ENCODE measurements at regions not wholly inside any gene's neighbourhood (a gene's known extent, or its start where the extent isn't known, plus 50 kb on each side); places are given as distances from the start of the nearest gene placed in this dataset.
"Not testable (repeated sequence)": the region's sequence is repeated elsewhere in the genome, so short reads cannot be mapped to it uniquely, and the experiment has no call there.

DNA sequence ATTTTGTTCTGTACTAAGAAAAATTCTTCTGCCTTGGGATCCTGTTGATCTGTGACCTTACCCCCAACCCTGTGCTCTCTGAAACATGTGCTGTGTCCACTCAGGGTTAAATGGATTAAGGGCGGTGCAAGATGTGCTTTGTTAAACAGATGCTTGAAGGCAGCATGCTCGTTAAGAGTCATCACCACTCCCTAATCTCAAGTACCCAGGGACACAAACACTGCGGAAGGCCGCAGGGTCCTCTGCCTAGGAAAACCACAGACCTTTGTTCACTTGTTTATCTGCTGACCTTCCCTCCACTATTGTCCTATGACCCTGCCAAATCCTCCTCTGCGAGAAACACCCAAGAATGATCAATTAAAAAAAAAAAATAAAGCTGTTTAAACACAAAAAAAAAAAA is 59.1 kb downstream of the ANXA2R start:
- not testable (repeated sequence) for H3K27me3 ChIP-seq (ENCODE audit: insufficient read depth); H3K27me3 Mint-ChIP-seq (ENCODE audit: insufficient read depth, low read depth, poor library complexity); H4K20me1 ChIP-seq (replicated peaks; ENCODE audit: insufficient read depth); H2AFZ ChIP-seq; H3K4me2 ChIP-seq; H3K36me3 Mint-ChIP-seq (ENCODE audit: low read depth); H3K4me1 Mint-ChIP-seq; H3F3A ChIP-seq (replicated peaks; ENCODE audit: low read depth); H3K27ac Mint-ChIP-seq; H3K4me3 Mint-ChIP-seq; ATAC-seq; H3K27ac ChIP-seq (ENCODE audit: low read depth); H3K9me2 ChIP-seq (ENCODE audit: insufficient read depth); H3K36me3 ChIP-seq (ENCODE audit: insufficient read depth); H3K79me2 ChIP-seq (replicated peaks; ENCODE audit: insufficient read depth); H3K4me1 ChIP-seq (ENCODE audit: insufficient read depth); DNase-seq (ENCODE audit: low spot score); H3K4me3 ChIP-seq
- H3K9me3 Mint-ChIP-seq: peaks cover 23% of the 10 kb centered on the region

DNA sequence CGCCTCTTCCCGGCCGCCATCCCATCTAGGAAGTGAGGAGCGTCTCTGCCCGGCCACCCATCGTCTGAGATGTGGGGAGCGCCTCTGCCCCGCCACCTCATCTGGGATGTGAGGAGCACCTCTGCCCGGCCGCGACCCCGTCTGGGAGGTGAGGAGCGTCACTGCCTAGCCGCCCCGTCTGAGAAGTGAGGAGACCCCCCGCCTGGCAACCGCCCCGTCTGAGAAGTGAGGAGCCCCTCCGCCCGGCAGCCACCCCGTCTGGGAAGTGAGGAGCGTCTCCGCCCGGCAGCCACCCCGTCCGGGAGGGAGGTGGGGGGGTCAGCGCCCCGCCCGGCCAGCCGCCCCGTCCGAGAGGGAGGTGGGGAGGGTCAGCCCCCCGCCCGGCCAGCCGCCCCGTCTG is 59.7 kb downstream of the ANXA2R start:
- not testable (repeated sequence) for H3K4me1 Mint-ChIP-seq; H3K36me3 ChIP-seq (ENCODE audit: insufficient read depth); H3K36me3 Mint-ChIP-seq (ENCODE audit: low read depth); H3K27ac Mint-ChIP-seq; H3K27me3 Mint-ChIP-seq (ENCODE audit: insufficient read depth, low read depth, poor library complexity); H2AFZ ChIP-seq; H3K4me3 ChIP-seq; ATAC-seq; DNase-seq (ENCODE audit: low spot score); H3K4me2 ChIP-seq; H3K4me1 ChIP-seq (ENCODE audit: insufficient read depth); H3K79me2 ChIP-seq (replicated peaks; ENCODE audit: insufficient read depth); H3K9me2 ChIP-seq (ENCODE audit: insufficient read depth); H3K27ac ChIP-seq (ENCODE audit: low read depth); H4K20me1 ChIP-seq (replicated peaks; ENCODE audit: insufficient read depth); H3K27me3 ChIP-seq (ENCODE audit: insufficient read depth); H3K4me3 Mint-ChIP-seq; H3F3A ChIP-seq (replicated peaks; ENCODE audit: low read depth)
- H3K9me3 Mint-ChIP-seq: peaks cover 23% of the 10 kb centered on the region

DNA sequence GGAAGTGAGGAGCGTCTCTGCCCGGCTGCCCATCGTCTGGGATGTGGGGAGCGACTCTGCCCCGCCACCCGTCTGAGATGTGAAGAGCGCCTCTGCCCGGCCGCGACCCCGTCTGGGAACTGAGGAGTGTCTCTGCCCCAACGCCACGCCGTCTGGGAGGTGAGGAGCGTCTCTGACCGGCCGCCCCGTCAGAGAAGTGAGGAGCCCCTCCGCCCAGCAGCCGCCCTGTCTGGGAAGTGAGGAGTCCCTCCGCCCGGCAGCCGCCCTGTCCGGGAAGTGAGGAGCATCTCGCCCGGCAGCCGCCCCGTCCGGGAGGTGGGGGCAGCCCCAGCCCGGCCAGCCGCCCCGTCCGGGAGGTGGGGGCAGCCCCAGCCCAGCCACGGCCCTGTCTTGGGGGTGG is 60.9 kb downstream of the ANXA2R start:
- H3K27ac Mint-ChIP-seq; H3K4me1 ChIP-seq (ENCODE audit: insufficient read depth); ATAC-seq; H4K20me1 ChIP-seq (replicated peaks; ENCODE audit: insufficient read depth); H3F3A ChIP-seq (replicated peaks; ENCODE audit: low read depth); H3K27ac ChIP-seq (ENCODE audit: low read depth); H2AFZ ChIP-seq; H3K79me2 ChIP-seq (replicated peaks; ENCODE audit: insufficient read depth); H3K36me3 Mint-ChIP-seq (ENCODE audit: low read depth); H3K27me3 ChIP-seq (ENCODE audit: insufficient read depth); H3K4me2 ChIP-seq; H3K4me3 ChIP-seq; H3K36me3 ChIP-seq (ENCODE audit: insufficient read depth); H3K4me1 Mint-ChIP-seq; H3K9me2 ChIP-seq (ENCODE audit: insufficient read depth); H3K4me3 Mint-ChIP-seq; DNase-seq (ENCODE audit: low spot score); H3K27me3 Mint-ChIP-seq (ENCODE audit: insufficient read depth, low read depth, poor library complexity): not testable (repeated sequence)
- H3K9me3 Mint-ChIP-seq: peaks cover 23% of the 10 kb centered on the region

DNA sequence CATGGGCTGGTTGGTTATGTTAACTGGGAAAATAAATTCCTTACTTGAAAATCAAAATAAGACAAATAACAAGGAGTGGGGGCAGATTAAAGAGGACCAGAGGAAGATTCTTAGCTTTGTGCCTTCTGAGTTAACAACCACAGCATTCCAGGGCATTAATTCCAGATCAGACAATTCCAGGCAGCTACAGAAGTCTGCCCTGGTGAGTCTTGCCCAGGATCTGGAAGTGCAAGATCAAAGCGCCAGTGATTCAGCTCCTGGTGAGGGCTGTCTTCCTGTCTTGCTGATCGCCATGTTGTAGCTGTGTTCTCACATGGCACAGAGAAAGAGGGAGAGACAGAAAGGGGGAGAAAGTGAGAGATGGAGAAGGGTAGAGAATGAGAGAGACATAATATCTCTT is 65.6 kb downstream of the ANXA2R start:
- no peak for ATAC-seq
- H3K27me3 ChIP-seq (ENCODE audit: insufficient read depth): no peaks in the 10 kb centered on the region
- peaks cover 10% of the 10 kb centered on the region; the same call in 2 of the 3 replicates for H3K36me3 Mint-ChIP-seq (ENCODE audit: low read depth)
- TF ChIP-seq, protein P1, sequence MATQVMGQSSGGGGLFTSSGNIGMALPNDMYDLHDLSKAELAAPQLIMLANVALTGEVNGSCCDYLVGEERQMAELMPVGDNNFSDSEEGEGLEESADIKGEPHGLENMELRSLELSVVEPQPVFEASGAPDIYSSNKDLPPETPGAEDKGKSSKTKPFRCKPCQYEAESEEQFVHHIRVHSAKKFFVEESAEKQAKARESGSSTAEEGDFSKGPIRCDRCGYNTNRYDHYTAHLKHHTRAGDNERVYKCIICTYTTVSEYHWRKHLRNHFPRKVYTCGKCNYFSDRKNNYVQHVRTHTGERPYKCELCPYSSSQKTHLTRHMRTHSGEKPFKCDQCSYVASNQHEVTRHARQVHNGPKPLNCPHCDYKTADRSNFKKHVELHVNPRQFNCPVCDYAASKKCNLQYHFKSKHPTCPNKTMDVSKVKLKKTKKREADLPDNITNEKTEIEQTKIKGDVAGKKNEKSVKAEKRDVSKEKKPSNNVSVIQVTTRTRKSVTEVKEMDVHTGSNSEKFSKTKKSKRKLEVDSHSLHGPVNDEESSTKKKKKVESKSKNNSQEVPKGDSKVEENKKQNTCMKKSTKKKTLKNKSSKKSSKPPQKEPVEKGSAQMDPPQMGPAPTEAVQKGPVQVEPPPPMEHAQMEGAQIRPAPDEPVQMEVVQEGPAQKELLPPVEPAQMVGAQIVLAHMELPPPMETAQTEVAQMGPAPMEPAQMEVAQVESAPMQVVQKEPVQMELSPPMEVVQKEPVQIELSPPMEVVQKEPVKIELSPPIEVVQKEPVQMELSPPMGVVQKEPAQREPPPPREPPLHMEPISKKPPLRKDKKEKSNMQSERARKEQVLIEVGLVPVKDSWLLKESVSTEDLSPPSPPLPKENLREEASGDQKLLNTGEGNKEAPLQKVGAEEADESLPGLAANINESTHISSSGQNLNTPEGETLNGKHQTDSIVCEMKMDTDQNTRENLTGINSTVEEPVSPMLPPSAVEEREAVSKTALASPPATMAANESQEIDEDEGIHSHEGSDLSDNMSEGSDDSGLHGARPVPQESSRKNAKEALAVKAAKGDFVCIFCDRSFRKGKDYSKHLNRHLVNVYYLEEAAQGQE (IDR thresholded peaks at IDR 0.05; ENCODE audit: unreplicated experiment): no peak
- TF ChIP-seq EZH2 (IDR thresholded peaks at IDR 0.05; ENCODE audit: low read depth, unreplicated experiment) (no peak), ZNF114 (CRISPR knock-in tag; IDR thresholded peaks at IDR 0.05) (no peak)
- TF ChIP-seq, protein P2, sequence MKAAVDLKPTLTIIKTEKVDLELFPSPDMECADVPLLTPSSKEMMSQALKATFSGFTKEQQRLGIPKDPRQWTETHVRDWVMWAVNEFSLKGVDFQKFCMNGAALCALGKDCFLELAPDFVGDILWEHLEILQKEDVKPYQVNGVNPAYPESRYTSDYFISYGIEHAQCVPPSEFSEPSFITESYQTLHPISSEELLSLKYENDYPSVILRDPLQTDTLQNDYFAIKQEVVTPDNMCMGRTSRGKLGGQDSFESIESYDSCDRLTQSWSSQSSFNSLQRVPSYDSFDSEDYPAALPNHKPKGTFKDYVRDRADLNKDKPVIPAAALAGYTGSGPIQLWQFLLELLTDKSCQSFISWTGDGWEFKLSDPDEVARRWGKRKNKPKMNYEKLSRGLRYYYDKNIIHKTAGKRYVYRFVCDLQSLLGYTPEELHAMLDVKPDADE (IDR thresholded peaks at IDR 0.05): no peak
- H3K36me3 ChIP-seq (ENCODE audit: insufficient read depth): no peaks in the 10 kb centered on the region
- no peak overlapping the region for H3K27ac ChIP-seq (ENCODE audit: low read depth)
- no peak for DNase-seq (ENCODE audit: low spot score)
- no peak overlapping the region for H3K27ac Mint-ChIP-seq
- no peak overlapping the region for H2AFZ ChIP-seq
- H3K4me2 ChIP-seq: no peak overlapping the region
- peaks cover 1% of the 10 kb centered on the region for H3K27me3 Mint-ChIP-seq (ENCODE audit: insufficient read depth, low read depth, poor library complexity)
- H3K4me1 Mint-ChIP-seq: no peaks in the 10 kb centered on the region
- no peaks in the 10 kb centered on the region for H4K20me1 ChIP-seq (replicated peaks; ENCODE audit: insufficient read depth)
- H3F3A ChIP-seq (replicated peaks; ENCODE audit: low read depth): no peaks in the 10 kb centered on the region
- no peak overlapping the region for H3K4me3 ChIP-seq
- H3K9me3 Mint-ChIP-seq: peaks cover 21% of the 10 kb centered on the region
- no peaks in the 10 kb centered on the region for H3K79me2 ChIP-seq (replicated peaks; ENCODE audit: insufficient read depth)
- H3K4me1 ChIP-seq (ENCODE audit: insufficient read depth): no peaks in the 10 kb centered on the region
- H3K9me2 ChIP-seq (ENCODE audit: insufficient read depth): no peaks in the 10 kb centered on the region
- H3K4me3 Mint-ChIP-seq: no peak overlapping the region

Data from GM23338 (cell line).